Kidney tubule cell (primary cell): ENCODE measurements at regions not wholly inside any gene's neighbourhood (a gene's known extent, or its start where the extent isn't known, plus 50 kb on each side); places are given as distances from the start of the nearest gene placed in this dataset.
"Not testable (repeated sequence)": the region's sequence is repeated elsewhere in the genome, so short reads cannot be mapped to it uniquely, and the experiment has no call there.

Experiments used
- DNase-seq: peaks from one replicate; pipeline ENCODE4 v3.0.0-alpha.2; 2018; ENCODE audit warnings: low spot score

- DNase-seq: no peak
Measured at GRCh38 chr2:111668274-111668616, 215.7 kb downstream of the ANAPC1 start.

- no peak for DNase-seq
Measured at GRCh38 chr2:111668741-111669140, 215.3 kb downstream of the ANAPC1 start.

GRCh38 chr2:111669928-111670695 is 213.9 kb downstream of the ANAPC1 start:
- DNase-seq: no peak

- DNase-seq: no peak
Measured at GRCh38 chr2:111670776-111671175, 213.2 kb downstream of the ANAPC1 start.

- peak; percentile 49 for DNase-seq
Measured at GRCh38 chr2:111671426-111672150, 212.4 kb downstream of the ANAPC1 start.

GRCh38 chr2:111672641-111673040 is 211.4 kb downstream of the ANAPC1 start:
- DNase-seq: not testable (repeated sequence)

GRCh38 chr2:111673526-111673925 is 210.5 kb downstream of the ANAPC1 start:
- DNase-seq: no peak

GRCh38 chr2:111675419-111676194 is 208.4 kb downstream of the ANAPC1 start:
- no peak for DNase-seq

GRCh38 chr2:111676291-111676822 is 207.6 kb downstream of the ANAPC1 start:
- no peak for DNase-seq

DNA sequence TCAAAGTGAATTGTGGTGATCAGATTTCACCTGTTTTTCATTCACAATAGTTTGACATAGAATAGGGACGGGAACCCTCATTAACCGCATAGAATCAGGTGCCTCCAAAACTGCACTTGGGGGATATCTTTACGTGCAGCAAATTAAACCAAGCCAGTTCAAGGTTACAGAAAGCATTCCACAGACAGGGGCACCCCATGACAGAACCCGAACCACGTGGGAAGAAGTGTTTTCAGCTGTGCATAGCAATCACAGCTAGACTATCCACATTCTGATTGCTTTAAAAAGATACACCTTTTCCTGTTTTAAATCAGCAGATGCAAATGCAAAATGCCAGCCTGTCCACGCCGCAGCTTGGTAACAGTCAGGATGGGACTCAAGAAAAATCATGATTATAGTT is 205.8 kb downstream of the ANAPC1 start:
- DNase-seq: no peak

DNA sequence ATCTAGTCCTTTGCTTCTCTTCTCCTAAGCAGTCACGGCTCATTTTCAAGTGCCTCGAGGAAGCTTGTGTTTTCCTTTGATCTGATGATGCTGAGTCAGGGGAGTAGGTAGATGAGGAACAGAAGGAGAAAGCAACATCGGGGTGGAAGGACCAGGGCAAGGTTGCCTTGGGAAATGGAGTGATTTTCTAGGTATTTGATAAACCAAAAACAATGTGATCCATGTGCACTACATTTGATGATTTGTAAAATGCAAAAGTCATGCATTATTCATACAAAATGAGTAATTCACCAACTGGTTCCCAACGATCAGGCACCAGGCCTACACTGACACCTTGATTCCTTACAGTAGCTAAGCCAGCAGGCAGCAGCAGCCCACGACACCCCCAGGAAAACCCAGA is 205.3 kb downstream of the ANAPC1 start:
- peak; percentile 33 for DNase-seq

DNA sequence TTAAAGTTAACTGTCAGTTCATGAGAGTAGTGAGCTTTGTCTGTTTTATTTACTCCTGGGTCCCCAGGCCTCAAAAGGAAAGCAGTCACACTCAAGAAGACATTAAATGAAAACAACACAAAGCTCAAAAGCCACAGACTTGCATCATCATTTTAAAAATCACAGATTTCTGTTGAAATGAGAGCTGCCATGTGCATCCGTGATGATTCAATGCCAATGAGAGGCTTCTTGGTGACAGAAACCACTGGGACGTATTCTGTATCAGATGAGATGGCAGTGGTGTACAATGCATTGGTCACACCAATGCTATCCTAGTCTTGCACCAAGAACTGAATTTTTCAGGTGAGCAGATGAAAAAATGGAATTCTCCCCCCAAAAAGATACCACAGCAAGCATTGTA is 204.8 kb downstream of the ANAPC1 start:
- DNase-seq: peak; percentile 13

DNA sequence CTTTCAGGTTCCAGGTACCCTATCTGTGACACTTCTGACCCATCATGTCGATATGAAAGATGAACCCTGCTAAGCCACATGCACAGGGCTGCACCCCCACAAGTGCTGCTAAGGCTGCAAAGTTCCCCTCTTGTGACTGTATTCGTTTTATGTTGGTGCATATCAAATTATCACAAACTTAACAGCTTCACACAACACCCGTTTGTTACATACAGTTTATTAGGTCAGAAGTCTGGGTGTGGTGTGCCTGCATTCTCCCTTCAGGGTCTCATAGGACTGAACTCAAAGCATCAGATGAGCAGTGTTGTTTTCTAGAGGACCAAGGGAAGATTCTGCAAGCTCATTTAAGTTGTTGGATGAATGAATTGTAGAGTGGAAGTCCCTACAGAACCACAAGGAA is 199.4 kb downstream of the ANAPC1 start:
- no peak for DNase-seq

- DNase-seq: no peak
Measured at GRCh38 chr2:111685342-111685741, 198.7 kb downstream of the ANAPC1 start.

GRCh38 chr2:111686994-111687393 is 197.0 kb downstream of the ANAPC1 start:
- DNase-seq: no peak

DNA sequence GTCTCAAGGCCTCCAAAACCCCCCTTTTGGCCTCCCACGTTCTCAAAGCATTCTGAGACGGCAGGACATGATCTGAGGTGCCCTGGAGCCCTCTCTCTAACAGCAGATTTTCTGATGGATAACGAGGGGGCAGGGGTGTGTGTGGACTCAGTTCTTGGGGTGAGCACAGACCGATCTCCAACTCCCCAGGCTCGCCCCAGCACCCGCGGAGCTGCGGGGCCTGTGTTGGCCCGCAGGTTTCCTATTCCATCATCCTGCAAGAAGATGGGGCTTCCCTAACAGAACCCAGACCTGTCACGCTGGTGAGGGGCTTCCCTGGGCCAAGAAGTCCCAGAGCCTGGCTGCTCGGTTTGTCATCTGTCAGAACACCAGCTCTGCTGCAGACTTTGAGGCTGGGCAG is 196.1 kb downstream of the ANAPC1 start:
- DNase-seq: no peak

DNA sequence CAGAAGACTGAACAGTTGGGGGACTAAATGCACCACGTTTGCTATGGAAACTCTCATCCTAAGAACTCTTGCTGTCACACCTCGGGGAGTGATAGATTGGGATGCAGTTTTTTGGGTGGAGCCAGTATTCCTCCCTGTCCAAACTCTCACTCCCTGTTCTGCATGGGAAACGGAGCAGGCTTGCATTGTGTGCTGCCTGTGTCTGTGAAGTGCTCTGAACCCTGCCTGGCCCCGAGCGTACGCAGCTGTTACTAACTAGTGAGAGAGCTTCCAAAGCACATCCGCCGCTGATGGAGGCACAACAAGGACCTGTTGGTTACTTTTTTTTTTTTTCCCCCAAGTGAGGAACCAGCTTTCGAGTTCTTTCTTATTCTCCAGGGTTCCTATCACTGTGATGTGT is 195.5 kb downstream of the ANAPC1 start:
- no peak for DNase-seq

DNA sequence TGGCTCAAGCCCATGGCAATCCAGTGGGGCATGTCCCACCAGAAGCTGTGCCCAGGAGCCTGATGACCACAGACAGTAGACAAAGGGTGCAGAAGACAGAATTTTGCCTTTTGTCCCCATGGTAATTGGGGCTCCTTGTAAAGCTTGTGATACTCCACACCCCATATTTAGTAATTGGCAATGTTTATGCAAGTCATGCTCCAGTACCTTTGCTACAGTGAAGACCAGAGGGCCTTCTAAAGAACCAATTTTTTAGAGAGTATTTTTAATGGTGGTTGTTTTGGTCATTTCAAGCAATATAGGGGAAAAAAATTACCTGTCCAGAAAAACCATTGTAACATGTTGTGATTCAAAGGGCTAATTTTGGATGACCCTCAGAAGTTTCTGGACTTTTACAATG is 194.8 kb downstream of the ANAPC1 start:
- DNase-seq: no peak

GRCh38 chr2:111689941-111690340 is 194.1 kb downstream of the ANAPC1 start:
- DNase-seq: no peak

GRCh38 chr2:111691164-111691875 is 192.7 kb downstream of the ANAPC1 start:
- DNase-seq: no peak

DNA sequence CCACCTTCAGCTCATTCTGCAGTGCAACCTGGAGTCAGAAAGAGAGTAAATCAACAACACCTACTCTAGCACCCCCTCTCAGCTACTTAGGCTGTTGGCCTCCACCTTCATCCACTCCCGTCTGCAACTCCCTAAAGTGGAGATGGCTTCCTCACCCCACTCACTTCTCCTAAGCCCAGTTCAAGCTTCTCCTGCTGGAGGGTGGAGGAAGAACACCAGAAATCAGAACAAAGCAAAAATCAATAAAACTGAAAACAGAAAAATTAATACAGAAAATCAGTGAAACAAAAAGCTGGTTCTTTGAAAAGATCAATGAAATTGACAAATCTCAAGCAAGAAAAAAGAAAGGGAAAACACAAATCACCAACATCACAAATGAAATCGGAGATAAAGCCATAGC is 191.7 kb downstream of the ANAPC1 start:
- DNase-seq: no peak

- peak; percentile 50 for DNase-seq
Measured at GRCh38 chr2:111694700-111695101, 189.3 kb downstream of the ANAPC1 start.
